T follicular helper cell (primary cell): ENCODE measurements at regions not wholly inside any gene's neighbourhood (a gene's known extent, or its start where the extent isn't known, plus 50 kb on each side); places are given as distances from the start of the nearest gene placed in this dataset.

Source experiments
- DNase-seq: peaks from one replicate; pipeline ENCODE4 v3.0.0-alpha.2; 2020; ENCODE audit warnings: low read depth

- no peak for DNase-seq
Observed at GRCh38 chr16:56140645-56141044, 50.6 kb upstream of the GNAO1 start.

GRCh38 chr16:56137269-56137668 is 54.0 kb upstream of the GNAO1 start:
- no peak for DNase-seq

- DNase-seq = no peak
Observed at GRCh38 chr16:56136256-56136655, 55.0 kb upstream of the GNAO1 start.

- no peak for DNase-seq
Observed at GRCh38 chr16:56134790-56135189, 56.5 kb upstream of the GNAO1 start.

GRCh38 chr16:56125922-56126321 is 65.4 kb upstream of the GNAO1 start:
- DNase-seq = no peak

- DNase-seq = no peak
Observed at GRCh38 chr16:56122251-56122650, 69.0 kb upstream of the GNAO1 start.

GRCh38 chr16:56121156-56121500 is 70.2 kb upstream of the GNAO1 start:
- DNase-seq = no peak

GRCh38 chr16:56120447-56121155 is 70.7 kb upstream of the GNAO1 start:
- DNase-seq = no peak

GRCh38 chr16:56119133-56119532 is 72.2 kb upstream of the GNAO1 start:
- DNase-seq = no peak

GRCh38 chr16:56116577-56116964 is 74.7 kb upstream of the GNAO1 start:
- DNase-seq = no peak

GRCh38 chr16:56115817-56116576 is 75.3 kb upstream of the GNAO1 start:
- no peak for DNase-seq

GRCh38 chr16:56113223-56113622 is 78.1 kb upstream of the GNAO1 start:
- no peak for DNase-seq

- no peak for DNase-seq
Observed at GRCh38 chr16:56111100-56111499, 80.2 kb upstream of the GNAO1 start.

GRCh38 chr16:56109994-56110393 is 81.3 kb upstream of the GNAO1 start:
- DNase-seq = no peak

GRCh38 chr16:56109205-56109604 is 82.1 kb upstream of the GNAO1 start:
- no peak for DNase-seq

GRCh38 chr16:56108724-56109123 is 82.6 kb upstream of the GNAO1 start:
- DNase-seq = no peak

- no peak for DNase-seq
Observed at GRCh38 chr16:56108056-56108471, 83.2 kb upstream of the GNAO1 start.

GRCh38 chr16:56106527-56106926 is 84.8 kb upstream of the GNAO1 start:
- DNase-seq = no peak

GRCh38 chr16:56102906-56103305 is 88.4 kb upstream of the GNAO1 start:
- DNase-seq = no peak

GRCh38 chr16:56102183-56102686 is 89.1 kb upstream of the GNAO1 start:
- DNase-seq = no peak

GRCh38 chr16:56101480-56101879 is 89.8 kb upstream of the GNAO1 start:
- DNase-seq = no peak

GRCh38 chr16:56097306-56097705 is 94.0 kb upstream of the GNAO1 start:
- DNase-seq = no peak

GRCh38 chr16:56094231-56094630 is 97.1 kb upstream of the GNAO1 start:
- no peak for DNase-seq

- no peak for DNase-seq
Observed at GRCh38 chr16:56093055-56093454, 98.2 kb upstream of the GNAO1 start.
